Endothelial cell of umbilical vein (primary cell): ENCODE measurements at regions not wholly inside any gene's neighbourhood (a gene's known extent, or its start where the extent isn't known, plus 50 kb on each side); places are given as distances from the start of the nearest gene placed in this dataset.

ENCODE experiments used
- BruUV-seq: library from RNA; stranded (reverse); fragments of 400-500 nt; replicated peaks from 2 replicates; lab custom pipeline; 2021; lab: Mats Ljungman, UMichigan
- CTCF ChIA-PET: fragments of 300-600, 350-600 bp; sonication (Branson Sonifier 250); formaldehyde crosslinking; loops from one replicate; lab custom pipeline; 2021; ENCODE audit warnings: antibody characterized with exemption, inconsistent platforms; lab: Charles Lee
- POLR2A ChIA-PET: fragments of 300-600, 350-600 bp; sonication (Branson Sonifier 250); formaldehyde crosslinking; loops from one replicate; lab custom pipeline; 2021; ENCODE audit warnings: antibody characterized with exemption, inconsistent platforms; lab: Charles Lee
- DNase-seq: peaks from one replicate; pipeline ENCODE4 v3.0.0-alpha.2; 2011; ENCODE audit warnings: low read depth, low spot score
- FAIRE-seq: peaks from 2 replicates; lab custom pipeline; 2011; peaks lifted over from hg19 to GRCh38; lab: Jason Lieb, UNC
- H2AFZ ChIP-seq: 2 replicates; pipeline ENCODE4 v1.6.0; 2012; ENCODE audit warnings: low read depth, low read length, control low read depth, inconsistent platforms
- H3K27ac ChIP-seq: 2 replicates; pipeline ENCODE4 v1.5.1; 2011; ENCODE audit warnings: low read depth, mild to moderate bottlenecking, control low read depth, low read length, moderate library complexity; ENCODE audit not compliant: insufficient read depth
- H3K27me3 ChIP-seq, 2 experiments: 2 replicates each; pipeline versions ENCODE4 v1.6.0 to v1.6.1; 2011; ENCODE audit warnings: low read length in 2 of 2, mixed read lengths in 1 of 2; ENCODE audit not compliant: control insufficient read depth in 2 of 2, insufficient read depth in 2 of 2
- H3K36me3 ChIP-seq, 2 experiments: 2 replicates in 1 of 2; 3 replicates in 1 of 2; pipeline ENCODE4 v1.5.1; 2011; ENCODE audit warnings: low read length in 2 of 2, mild to moderate bottlenecking in 1 of 2, moderate library complexity in 1 of 2; ENCODE audit not compliant: control insufficient read depth in 2 of 2, insufficient read depth in 2 of 2; ENCODE audit errors: extremely low read depth in 1 of 2
- H3K4me1 ChIP-seq: 3 replicates; pipeline ENCODE4 v1.5.1; 2011; ENCODE audit warnings: mild to moderate bottlenecking, low read length; ENCODE audit not compliant: control insufficient read depth, insufficient read depth; ENCODE audit errors: extremely low read depth
- H3K4me2 ChIP-seq: 2 replicates; pipeline ENCODE4 v1.6.1; 2011; ENCODE audit warnings: low read length, control low read depth, mixed read lengths; ENCODE audit not compliant: insufficient read depth
- H3K4me3 ChIP-seq, 3 experiments: fragments of 200-600 bp in 1 of 3; sonication (generic), shearing (Covaris generic) in 1 of 3; replicated peaks in 1 of 3; 2 replicates each; pipeline ENCODE4 v1.5.1; 2011 to 2016; ENCODE audit warnings: control low read depth in 3 of 3, low read length in 3 of 3, mild to moderate bottlenecking in 2 of 3, inconsistent platforms in 1 of 3, low read depth in 1 of 3, moderate library complexity in 1 of 3; ENCODE audit not compliant: insufficient read depth in 1 of 3
- H3K79me2 ChIP-seq: 2 replicates; pipeline ENCODE4 v1.6.0; 2012; ENCODE audit warnings: low read length, inconsistent platforms; ENCODE audit not compliant: control insufficient read depth, insufficient read depth
- H3K9ac ChIP-seq: replicated peaks from 2 replicates; pipeline ENCODE3; 2011; ENCODE audit warnings: low read length, control low read depth; ENCODE audit not compliant: insufficient read depth; ENCODE audit errors: extremely low read depth
- H3K9me1 ChIP-seq: replicated peaks from 3 replicates; pipeline ENCODE4 v1.6.0; 2011; ENCODE audit warnings: mild to moderate bottlenecking, low read length; ENCODE audit not compliant: control insufficient read depth, insufficient read depth; ENCODE audit errors: extremely low read depth
- H3K9me3 ChIP-seq: replicated peaks from 2 replicates; pipeline ENCODE4 v1.5.1; 2012; ENCODE audit warnings: low read length, inconsistent platforms; ENCODE audit not compliant: control insufficient read depth, insufficient read depth
- H4K20me1 ChIP-seq: replicated peaks from 2 replicates; pipeline ENCODE3; 2011; ENCODE audit warnings: mild to moderate bottlenecking, low read length; ENCODE audit not compliant: control insufficient read depth, insufficient read depth; ENCODE audit errors: extremely low read depth
- EZH2 ChIP-seq: IDR thresholded peaks from 2 replicates; pipeline ENCODE4 v1.6.1; 2012; ENCODE audit warnings: borderline replicate concordance, low read depth, mild to moderate bottlenecking, moderate library complexity, low read length, inconsistent platforms; ENCODE audit not compliant: severe bottlenecking
- FOS ChIP-seq: IDR thresholded peaks from 2 replicates; pipeline ENCODE4 v1.6.1; 2011; ENCODE audit warnings: mild to moderate bottlenecking, low read length, moderate library complexity, borderline replicate concordance; ENCODE audit not compliant: insufficient read depth
- GATA2 ChIP-seq: IDR thresholded peaks from 2 replicates; pipeline ENCODE4 v1.7.0; 2011; ENCODE audit warnings: low read depth, mild to moderate bottlenecking, moderate library complexity, mixed read lengths, low read length; ENCODE audit not compliant: insufficient read length, insufficient read depth
- MYC ChIP-seq: IDR thresholded peaks from one replicate; pipeline ENCODE4 v1.6.1; 2011; ENCODE audit warnings: mild to moderate bottlenecking, low read depth, low read length
- POLR2AphosphoS5 ChIP-seq: IDR thresholded peaks from 2 replicates; pipeline ENCODE4 v1.6.1; 2012; ENCODE audit warnings: low read depth, mild to moderate bottlenecking, control low read depth, low read length, moderate library complexity; ENCODE audit not compliant: insufficient read depth
- dilution Hi-C: fragments of 300-500 bp; cut with MboI; formaldehyde crosslinking; loops from one replicate; pipeline ENCODE4 v1.15.0; 2019; ENCODE audit warnings: low sequenced_read_pairs; ENCODE audit not compliant: extremely low pct_ligation_motif_present
- intact Hi-C: fragments of 100-400 bp; cut with micrococcal nuclease; formaldehyde crosslinking; loops from one replicate; pipeline ENCODE4 v1.10.0; 2022
- TF ChIP-seq, protein P1 (sequence below): IDR thresholded peaks from 2 replicates; pipeline ENCODE4 v1.6.1; 2011; ENCODE audit not compliant: insufficient read depth, insufficient read length
- TF ChIP-seq, protein P2 (sequence below), 2 donors: IDR thresholded peaks; 1 replicate in 1 of 2; 2 replicates in 1 of 2; pipeline ENCODE4 v1.5.1; 2011; ENCODE audit warnings: low read length in 2 of 2, mild to moderate bottlenecking in 2 of 2, moderate library complexity in 2 of 2, control low read depth in 1 of 2, inconsistent platforms in 1 of 2, low read depth in 1 of 2; ENCODE audit not compliant: insufficient read depth in 1 of 2; ENCODE audit errors: extremely low read depth in 1 of 2

DNA sequence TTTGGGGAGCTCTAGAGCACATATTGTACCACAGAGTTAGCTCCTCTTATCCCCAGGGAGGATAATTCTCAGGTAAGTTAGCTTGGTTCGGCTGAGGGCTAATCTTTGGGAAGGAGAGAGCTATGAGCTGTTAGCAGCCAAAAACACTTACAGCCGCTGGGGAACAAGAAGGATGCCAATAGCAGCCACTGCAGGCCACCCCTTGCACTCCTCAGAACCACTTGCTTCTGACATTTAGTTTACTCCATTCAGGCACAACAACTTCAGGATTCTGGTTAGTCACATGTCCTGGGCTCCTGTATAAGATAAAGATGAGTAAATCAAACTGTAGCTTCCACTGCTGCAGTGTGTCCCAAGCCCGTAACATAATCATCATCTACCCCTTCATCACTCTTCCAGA is 212.6 kb upstream of the ADGRL2 start:
- Histone ChIP-seq H2AFZ (no peak overlapping the region), H3K4me1 (peaks cover 4% of the 10 kb centered on the region), H4K20me1 (no peaks in the 10 kb centered on the region), H3K9me1 (no peaks in the 10 kb centered on the region), H3K79me2 (no peaks in the 10 kb centered on the region), H3K27me3 (no peaks in the 10 kb centered on the region), H3K9me3 (no peaks in the 10 kb centered on the region), H3K36me3 (no peaks in the 10 kb centered on the region), H3K4me2 (no peak overlapping the region), H3K27ac (no peak overlapping the region), H3K4me3 (no peak overlapping the region), H3K9ac (no peak overlapping the region)
- POLR2A ChIA-PET, result no interaction called here
- no TSS peak for BruUV-seq
- FAIRE-seq (no peak), DNase-seq (no peak)
- dilution Hi-C loops (no loop called here), intact Hi-C loops (no loop called here)
- CTCF ChIA-PET, result interaction anchor here (0.6 to 1.6 kb wide), 4 partner anchors 13 to 172 kb away, joined by 3 to 5 read pairs (median 4); no protein-coding TSS in a partner anchor
- TF ChIP-seq GATA2, result no peak

DNA sequence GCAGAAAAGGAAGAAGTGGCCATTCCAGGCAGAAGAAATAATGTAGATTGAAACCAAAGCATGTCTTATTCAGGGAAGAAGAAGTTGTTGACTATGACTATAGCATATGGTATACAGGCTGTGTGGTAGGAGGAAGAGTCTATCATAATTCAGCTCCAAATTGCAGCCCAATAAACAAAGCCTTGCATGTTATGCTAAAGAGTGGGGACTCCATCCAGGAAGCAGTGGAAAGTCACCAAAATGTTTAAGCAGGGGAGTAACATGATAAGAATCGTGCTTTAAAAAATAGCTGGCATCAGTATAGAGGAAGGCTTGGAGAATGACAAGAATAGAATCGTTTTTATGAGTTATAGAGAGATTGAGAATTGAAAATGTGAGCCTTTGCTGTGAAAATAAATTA is 213.3 kb upstream of the ADGRL2 start:
- DNase-seq, result no peak
- FAIRE-seq, result no peak
- H3K4me1 ChIP-seq, result peaks cover 4% of the 10 kb centered on the region
- H3K36me3 ChIP-seq, result no peaks in the 10 kb centered on the region
- dilution Hi-C loops, result no loop called here
- BruUV-seq, result no TSS peak
- CTCF ChIA-PET, result interaction anchor here (1.0 to 1.6 kb wide), 3 partner anchors 12 to 173 kb away, joined by 3 to 5 read pairs (median 4); no protein-coding TSS in a partner anchor
- H4K20me1 ChIP-seq, result no peaks in the 10 kb centered on the region
- H3K27me3 ChIP-seq, result no peaks in the 10 kb centered on the region
- no peaks in the 10 kb centered on the region for H3K79me2 ChIP-seq
- POLR2A ChIA-PET, result no interaction called here
- TF ChIP-seq POLR2AphosphoS5, result no peak
- TF ChIP-seq MYC, result no peak
- TF ChIP-seq, protein P1, sequence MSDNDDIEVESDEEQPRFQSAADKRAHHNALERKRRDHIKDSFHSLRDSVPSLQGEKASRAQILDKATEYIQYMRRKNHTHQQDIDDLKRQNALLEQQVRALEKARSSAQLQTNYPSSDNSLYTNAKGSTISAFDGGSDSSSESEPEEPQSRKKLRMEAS, result no peak
- TF ChIP-seq FOS, result no peak
- TF ChIP-seq, protein P2, sequence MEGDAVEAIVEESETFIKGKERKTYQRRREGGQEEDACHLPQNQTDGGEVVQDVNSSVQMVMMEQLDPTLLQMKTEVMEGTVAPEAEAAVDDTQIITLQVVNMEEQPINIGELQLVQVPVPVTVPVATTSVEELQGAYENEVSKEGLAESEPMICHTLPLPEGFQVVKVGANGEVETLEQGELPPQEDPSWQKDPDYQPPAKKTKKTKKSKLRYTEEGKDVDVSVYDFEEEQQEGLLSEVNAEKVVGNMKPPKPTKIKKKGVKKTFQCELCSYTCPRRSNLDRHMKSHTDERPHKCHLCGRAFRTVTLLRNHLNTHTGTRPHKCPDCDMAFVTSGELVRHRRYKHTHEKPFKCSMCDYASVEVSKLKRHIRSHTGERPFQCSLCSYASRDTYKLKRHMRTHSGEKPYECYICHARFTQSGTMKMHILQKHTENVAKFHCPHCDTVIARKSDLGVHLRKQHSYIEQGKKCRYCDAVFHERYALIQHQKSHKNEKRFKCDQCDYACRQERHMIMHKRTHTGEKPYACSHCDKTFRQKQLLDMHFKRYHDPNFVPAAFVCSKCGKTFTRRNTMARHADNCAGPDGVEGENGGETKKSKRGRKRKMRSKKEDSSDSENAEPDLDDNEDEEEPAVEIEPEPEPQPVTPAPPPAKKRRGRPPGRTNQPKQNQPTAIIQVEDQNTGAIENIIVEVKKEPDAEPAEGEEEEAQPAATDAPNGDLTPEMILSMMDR (IDR thresholded peaks at IDR 0.05; ENCODE audit: extremely low read depth in 1 of 2, insufficient read depth in 1 of 2, low read depth in 1 of 2, low read length in 2 of 2), result no peak
- no peak for TF ChIP-seq EZH2
- no peaks in the 10 kb centered on the region for H3K9me3 ChIP-seq
- H3K27ac ChIP-seq, result no peak overlapping the region
- no peak overlapping the region for H2AFZ ChIP-seq
- H3K9me1 ChIP-seq, result no peaks in the 10 kb centered on the region
- H3K4me3 ChIP-seq, result no peak overlapping the region
- no peak overlapping the region for H3K9ac ChIP-seq
- intact Hi-C loops, result no loop called here
- H3K4me2 ChIP-seq, result no peak overlapping the region
